Activated T-helper 2 cell treated with anti-CD3 and anti-CD28 coated beads, Interferon-gamma antibody, Interleukin-2, Interleukin-4, amounts not matched to agents 10 μg/mL and 5 μg/mL and 100 μg/mL, durations not matched to agents 14 hours and 24 hours and 36 hours (primary cell): ENCODE measurements at regions not wholly inside any gene's neighbourhood (a gene's known extent, or its start where the extent isn't known, plus 50 kb on each side); places are given as distances from the start of the nearest gene placed in this dataset.
A peak's percentile ranks its signal among the peaks of the same experiment; 100 is the strongest.

ENCODE experiments used
- DNase-seq: peaks from one replicate; pipeline ENCODE4 v3.0.0; 2021; ENCODE audit warnings: low spot score
- H3K27ac Mint-ChIP-seq: one replicate; pipeline ENCODE4 v1.8.0; 2021; ENCODE audit warnings: mixed read lengths
- H3K27me3 Mint-ChIP-seq: one replicate; pipeline ENCODE4 v1.8.0; 2021; ENCODE audit warnings: low read depth, mixed read lengths
- H3K36me3 Mint-ChIP-seq: one replicate; pipeline ENCODE4 v1.8.0; 2021; ENCODE audit warnings: low read depth, mixed read lengths
- H3K4me1 Mint-ChIP-seq: one replicate; pipeline ENCODE4 v1.8.0; 2021; ENCODE audit warnings: low read depth, mixed read lengths
- H3K4me3 Mint-ChIP-seq: one replicate; pipeline ENCODE4 v1.8.0; 2021; ENCODE audit warnings: low read depth, mild to moderate bottlenecking, moderate library complexity, mixed read lengths
- H3K9me3 Mint-ChIP-seq: one replicate; pipeline ENCODE4 v1.8.0; 2021; ENCODE audit warnings: mixed read lengths
- intact Hi-C: fragments of 100-400 bp; cut with micrococcal nuclease; formaldehyde crosslinking; loops from one replicate; pipeline ENCODE4 v1.15.1; 2023

DNA sequence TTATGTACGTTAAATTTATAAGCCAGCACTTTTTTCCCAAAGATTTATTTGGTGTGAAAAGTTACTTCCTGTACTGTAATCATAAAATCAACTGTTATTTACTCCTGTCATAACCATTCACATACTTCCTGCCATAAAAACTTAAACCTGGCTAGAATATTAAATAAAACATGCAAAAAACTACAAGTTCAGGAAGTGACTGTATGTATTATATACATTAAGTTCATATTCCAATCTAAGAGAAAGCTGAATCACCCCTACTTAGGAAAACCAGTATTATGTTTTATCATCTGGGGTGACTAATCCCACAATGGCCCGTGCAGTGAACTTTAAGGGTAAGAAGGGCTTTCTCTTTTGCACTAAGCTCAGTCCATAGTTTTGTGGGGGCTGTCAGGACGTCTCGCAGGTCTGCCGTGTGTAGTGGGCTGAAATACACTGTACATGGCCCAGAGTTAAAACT lies 183.7 kb upstream of the KLF14 start:
- intact Hi-C loops = no loop called here
- H3K27me3 Mint-ChIP-seq = no peaks in the 10 kb centered on the region
- H3K9me3 Mint-ChIP-seq = no peaks in the 10 kb centered on the region
- no peak for DNase-seq
- H3K4me3 Mint-ChIP-seq = peak overlapping the region; percentile 11
- H3K27ac Mint-ChIP-seq = peak overlapping the region; percentile 87
- peaks cover 79% of the 10 kb centered on the region for H3K36me3 Mint-ChIP-seq
- peaks cover 79% of the 10 kb centered on the region for H3K4me1 Mint-ChIP-seq

GRCh38 chr7:130918129-130919052 lies 184.4 kb upstream of the KLF14 start:
- intact Hi-C loops = no loop called here

GRCh38 chr7:130919316-130920103 lies 185.5 kb upstream of the KLF14 start:
- H3K27me3 Mint-ChIP-seq = no peaks in the 10 kb centered on the region
- peaks cover 82% of the 10 kb centered on the region for H3K36me3 Mint-ChIP-seq
- peak overlapping the region; percentile 87 for H3K27ac Mint-ChIP-seq
- no peaks in the 10 kb centered on the region for H3K9me3 Mint-ChIP-seq
- peaks cover 80% of the 10 kb centered on the region for H3K4me1 Mint-ChIP-seq
- DNase-seq = no peak
- no peak overlapping the region for H3K4me3 Mint-ChIP-seq
- intact Hi-C loops = no loop called here

More at GRCh38 chr7:130918129-130919052, 184.4 kb upstream of the KLF14 start:
- H3K36me3 Mint-ChIP-seq = peaks cover 85% of the 10 kb centered on the region
- H3K27me3 Mint-ChIP-seq = no peaks in the 10 kb centered on the region
- H3K9me3 Mint-ChIP-seq = no peaks in the 10 kb centered on the region
- no peak for DNase-seq
- H3K4me3 Mint-ChIP-seq = peak overlapping the region; percentile 54
- H3K27ac Mint-ChIP-seq = peak overlapping the region; percentile 87
- peaks cover 83% of the 10 kb centered on the region for H3K4me1 Mint-ChIP-seq

- H3K27me3 Mint-ChIP-seq = no peaks in the 10 kb centered on the region
- peak overlapping the region; percentile 68 for H3K27ac Mint-ChIP-seq
- H3K9me3 Mint-ChIP-seq = no peaks in the 10 kb centered on the region
- peaks cover 79% of the 10 kb centered on the region for H3K4me1 Mint-ChIP-seq
- intact Hi-C loops = no loop called here
- H3K36me3 Mint-ChIP-seq = peaks cover 84% of the 10 kb centered on the region
- no peak for DNase-seq
- H3K4me3 Mint-ChIP-seq = no peak overlapping the region
Observed at GRCh38 chr7:130920122-130920521, 186.1 kb upstream of the KLF14 start.

DNA sequence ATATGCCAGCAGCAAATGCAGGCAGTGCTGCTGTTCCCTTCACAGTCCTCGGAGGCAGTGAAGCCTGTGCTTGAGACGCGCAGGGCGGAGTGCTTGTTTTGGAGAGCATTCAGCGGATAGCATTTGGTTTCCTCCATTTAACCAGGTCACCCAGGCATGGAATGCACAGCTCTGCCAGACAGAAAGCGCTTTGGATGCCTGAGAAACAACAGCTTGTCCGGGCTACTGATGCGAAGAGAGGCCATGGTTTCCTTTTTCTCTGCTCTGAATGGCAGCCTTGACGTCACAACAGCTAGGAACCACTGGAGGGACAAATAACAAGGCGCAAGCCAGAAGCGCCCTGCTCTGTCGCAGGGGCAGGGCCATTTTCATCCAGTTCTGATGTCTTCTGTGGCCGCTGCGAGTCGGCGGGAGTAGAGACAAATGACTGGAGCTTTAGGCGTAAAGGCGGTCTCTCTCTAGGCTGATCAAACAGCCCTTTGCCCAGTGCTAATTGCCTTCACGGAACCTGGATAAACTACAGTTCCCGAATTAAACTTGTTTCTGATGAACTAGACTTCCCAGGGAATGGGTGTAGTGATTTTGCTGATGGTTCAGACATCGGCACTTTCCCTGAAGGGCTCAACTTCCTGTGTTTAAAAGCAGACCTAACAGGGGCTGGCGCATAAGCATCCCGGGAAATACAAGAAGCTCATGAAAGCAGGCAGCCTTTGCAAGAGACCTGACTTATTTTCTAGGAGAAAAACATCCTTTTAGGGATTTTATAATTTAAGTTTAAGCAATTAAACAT lies 187.6 kb upstream of the KLF14 start:
- H3K4me3 Mint-ChIP-seq = no peak overlapping the region
- no peak for DNase-seq
- H3K27ac Mint-ChIP-seq = peak overlapping the region; percentile 68
- no peaks in the 10 kb centered on the region for H3K9me3 Mint-ChIP-seq
- intact Hi-C loops = no loop called here
- H3K4me1 Mint-ChIP-seq = peaks cover 78% of the 10 kb centered on the region
- H3K27me3 Mint-ChIP-seq = no peaks in the 10 kb centered on the region
- peaks cover 84% of the 10 kb centered on the region for H3K36me3 Mint-ChIP-seq

GRCh38 chr7:130922206-130923112 lies 188.5 kb upstream of the KLF14 start:
- Mint-ChIP-seq H3K9me3 (no peaks in the 10 kb centered on the region), H3K27me3 (no peaks in the 10 kb centered on the region), H3K4me3 (no peak overlapping the region), H3K27ac (peak overlapping the region; percentile 9), H3K4me1 (peaks cover 78% of the 10 kb centered on the region), H3K36me3 (peaks cover 85% of the 10 kb centered on the region)
- no peak for DNase-seq
- intact Hi-C loops = no loop called here

GRCh38 chr7:130923365-130923764 lies 189.4 kb upstream of the KLF14 start:
- Mint-ChIP-seq H3K4me1 (peaks cover 78% of the 10 kb centered on the region), H3K27me3 (no peaks in the 10 kb centered on the region), H3K36me3 (peaks cover 87% of the 10 kb centered on the region), H3K9me3 (no peaks in the 10 kb centered on the region), H3K27ac (peak overlapping the region; percentile 9), H3K4me3 (no peak overlapping the region)
- DNase-seq = no peak
- intact Hi-C loops = no loop called here

GRCh38 chr7:130923930-130924329 lies 189.9 kb upstream of the KLF14 start:
- no peak for DNase-seq
- Mint-ChIP-seq H3K27ac (peak overlapping the region; percentile 17), H3K27me3 (no peaks in the 10 kb centered on the region), H3K36me3 (peaks cover 83% of the 10 kb centered on the region), H3K4me3 (no peak overlapping the region), H3K9me3 (no peaks in the 10 kb centered on the region), H3K4me1 (peaks cover 76% of the 10 kb centered on the region)
- intact Hi-C loops = no loop called here

GRCh38 chr7:130925136-130925794 lies 191.3 kb upstream of the KLF14 start:
- Mint-ChIP-seq H3K9me3 (no peaks in the 10 kb centered on the region), H3K27me3 (no peaks in the 10 kb centered on the region), H3K27ac (peak overlapping the region; percentile 93), H3K4me1 (peaks cover 76% of the 10 kb centered on the region), H3K4me3 (peak overlapping the region; percentile 46), H3K36me3 (peaks cover 84% of the 10 kb centered on the region)
- intact Hi-C loops = loop anchor here (1.0 kb wide), 2 partner anchors 12 to 36 kb away; no protein-coding TSS in a partner anchor
- DNase-seq = no peak

- Mint-ChIP-seq H3K36me3 (peaks cover 84% of the 10 kb centered on the region), H3K4me1 (peaks cover 76% of the 10 kb centered on the region), H3K9me3 (no peaks in the 10 kb centered on the region), H3K27ac (peak overlapping the region; percentile 93), H3K4me3 (peak overlapping the region; percentile 31), H3K27me3 (no peaks in the 10 kb centered on the region)
- intact Hi-C loops = no loop called here
- no peak for DNase-seq
Observed at GRCh38 chr7:130926001-130926691, 192.1 kb upstream of the KLF14 start.

- intact Hi-C loops = no loop called here
- no peak for DNase-seq
- no peaks in the 10 kb centered on the region for H3K27me3 Mint-ChIP-seq
- peak overlapping the region; percentile 93 for H3K27ac Mint-ChIP-seq
- peak overlapping the region; percentile 24 for H3K4me3 Mint-ChIP-seq
- H3K9me3 Mint-ChIP-seq = no peaks in the 10 kb centered on the region
- H3K36me3 Mint-ChIP-seq = peaks cover 86% of the 10 kb centered on the region
- H3K4me1 Mint-ChIP-seq = peaks cover 77% of the 10 kb centered on the region
Observed at GRCh38 chr7:130927062-130927461, 193.1 kb upstream of the KLF14 start.
